ENCODE measurements at regions not wholly inside any gene's neighbourhood (a gene's known extent, or its start where the extent isn't known, plus 50 kb on each side); places are given as distances from the start of the nearest gene placed in this dataset.

DNA sequence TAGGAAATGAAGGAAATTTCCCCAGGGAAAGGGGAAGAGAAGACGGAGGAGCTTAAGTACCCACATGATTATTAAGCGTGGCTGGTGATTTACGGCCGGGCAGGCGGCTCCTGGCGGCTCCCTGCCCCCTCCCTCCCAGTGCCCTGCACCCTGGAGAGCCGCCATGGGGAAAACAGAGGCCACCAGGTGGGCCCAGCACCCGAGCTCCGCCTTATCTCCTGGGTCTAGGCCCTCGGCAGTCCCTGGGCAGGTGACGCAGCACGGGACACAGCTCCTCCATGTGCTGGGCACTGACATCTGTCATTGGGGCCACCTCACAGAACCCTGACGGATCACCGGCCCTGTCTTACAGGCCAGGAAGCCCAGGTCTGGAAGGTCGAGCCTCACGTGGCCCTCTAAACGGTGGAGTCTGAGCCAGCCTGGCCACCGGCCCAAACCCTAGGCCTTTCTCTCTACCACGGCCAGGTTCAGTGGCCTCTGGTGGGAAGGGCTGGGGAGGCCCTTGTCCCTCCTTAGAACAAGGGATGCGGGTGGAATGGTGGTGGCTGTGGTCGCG, 60.2 kb upstream of the PPARA start:
- TF ChIP-seq, protein P1, sequence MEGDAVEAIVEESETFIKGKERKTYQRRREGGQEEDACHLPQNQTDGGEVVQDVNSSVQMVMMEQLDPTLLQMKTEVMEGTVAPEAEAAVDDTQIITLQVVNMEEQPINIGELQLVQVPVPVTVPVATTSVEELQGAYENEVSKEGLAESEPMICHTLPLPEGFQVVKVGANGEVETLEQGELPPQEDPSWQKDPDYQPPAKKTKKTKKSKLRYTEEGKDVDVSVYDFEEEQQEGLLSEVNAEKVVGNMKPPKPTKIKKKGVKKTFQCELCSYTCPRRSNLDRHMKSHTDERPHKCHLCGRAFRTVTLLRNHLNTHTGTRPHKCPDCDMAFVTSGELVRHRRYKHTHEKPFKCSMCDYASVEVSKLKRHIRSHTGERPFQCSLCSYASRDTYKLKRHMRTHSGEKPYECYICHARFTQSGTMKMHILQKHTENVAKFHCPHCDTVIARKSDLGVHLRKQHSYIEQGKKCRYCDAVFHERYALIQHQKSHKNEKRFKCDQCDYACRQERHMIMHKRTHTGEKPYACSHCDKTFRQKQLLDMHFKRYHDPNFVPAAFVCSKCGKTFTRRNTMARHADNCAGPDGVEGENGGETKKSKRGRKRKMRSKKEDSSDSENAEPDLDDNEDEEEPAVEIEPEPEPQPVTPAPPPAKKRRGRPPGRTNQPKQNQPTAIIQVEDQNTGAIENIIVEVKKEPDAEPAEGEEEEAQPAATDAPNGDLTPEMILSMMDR (IDR thresholded peaks at IDR 0.05; ENCODE audit: insufficient read depth, low read length, poor library complexity, severe bottlenecking): no peak
- TF ChIP-seq EZH2phosphoT487 (conservative IDR thresholded peaks at IDR 0.05; ENCODE audit: low read length): no peak

All from SU-DHL-6 (cell line).